Activated CD4-positive, alpha-beta T cell treated with anti-CD3 and anti-CD28 coated beads, Interleukin-2, amount 50 U/mL, for 16 hours (primary cell): ENCODE measurements at regions not wholly inside any gene's neighbourhood (a gene's known extent, or its start where the extent isn't known, plus 50 kb on each side); places are given as distances from the start of the nearest gene placed in this dataset.
"Not testable (repeated sequence)": the region's sequence is repeated elsewhere in the genome, so short reads cannot be mapped to it uniquely, and the experiment has no call there.

ENCODE experiments used
- DNase-seq: peaks from one replicate; pipeline ENCODE4 v3.0.0-alpha.2; 2020

GRCh38 chrX:76509775-76510174 lies 82.3 kb downstream of the MAGEE1 start:
- DNase-seq, result no peak

GRCh38 chrX:76517544-76517943 lies 90.0 kb downstream of the MAGEE1 start:
- no peak for DNase-seq

GRCh38 chrX:76520273-76521054 lies 93.0 kb downstream of the MAGEE1 start:
- no peak for DNase-seq

- DNase-seq, result not testable (repeated sequence)
Measured at GRCh38 chrX:76535675-76536074, 108.2 kb downstream of the MAGEE1 start.

- no peak for DNase-seq
Measured at GRCh38 chrX:76538860-76539259, 111.3 kb downstream of the MAGEE1 start.

GRCh38 chrX:76543381-76543780 lies 115.9 kb downstream of the MAGEE1 start:
- not testable (repeated sequence) for DNase-seq

- DNase-seq, result no peak
Measured at GRCh38 chrX:76550016-76550415, 122.5 kb downstream of the MAGEE1 start.

GRCh38 chrX:76555269-76555668 lies 127.8 kb downstream of the MAGEE1 start:
- no peak for DNase-seq

- DNase-seq, result peak; percentile 28
Measured at GRCh38 chrX:76555816-76556215, 128.3 kb downstream of the MAGEE1 start.

- DNase-seq, result not testable (repeated sequence)
Measured at GRCh38 chrX:76564842-76565241, 137.3 kb downstream of the MAGEE1 start.

GRCh38 chrX:76605390-76605789 lies 177.9 kb downstream of the MAGEE1 start:
- no peak for DNase-seq

GRCh38 chrX:76617020-76617419 lies 189.5 kb downstream of the MAGEE1 start:
- no peak for DNase-seq

GRCh38 chrX:76643590-76643989 lies 216.1 kb downstream of the MAGEE1 start:
- DNase-seq, result no peak

- DNase-seq, result not testable (repeated sequence)
Measured at GRCh38 chrX:76651369-76651768, 223.9 kb downstream of the MAGEE1 start.

- DNase-seq, result peak; percentile 16
Measured at GRCh38 chrX:76657499-76657898, 230.0 kb downstream of the MAGEE1 start.
